PC-9 (cell line): ENCODE measurements at regions not wholly inside any gene's neighbourhood (a gene's known extent, or its start where the extent isn't known, plus 50 kb on each side); places are given as distances from the start of the nearest gene placed in this dataset.

Experiments used
- BruUV-seq: library from RNA; stranded (reverse); fragments of 400-500 nt; replicated peaks from 2 replicates; lab custom pipeline; 2021; lab: Mats Ljungman, UMichigan
- CTCF ChIA-PET: fragments of 300-600 bp; sonication (Branson Sonifier 250); formaldehyde crosslinking; loops from one replicate; lab custom pipeline; 2022; ENCODE audit warnings: antibody characterized with exemption; lab: Charles Lee
- POLR2A ChIA-PET: fragments of 300-600 bp; sonication (Branson Sonifier 250); formaldehyde crosslinking; loops from one replicate; lab custom pipeline; 2022; ENCODE audit warnings: antibody characterized with exemption; ENCODE audit not compliant: unreplicated experiment; lab: Charles Lee
- DNase-seq, 2 experiments: peaks; one replicate each; pipeline versions ENCODE4 v3.0.0 to v3.0.0-alpha.2; 2015 to 2022; ENCODE audit warnings: mixed read lengths in 1 of 2
- H2AFZ ChIP-seq: fragments of 200-600 bp; sonication (generic); 2 replicates; pipeline ENCODE4 v1.8.1; 2017; ENCODE audit warnings: antibody characterized with exemption
- H3F3A ChIP-seq: fragments of 200-600 bp; sonication (generic); 2 replicates; pipeline ENCODE4 v1.8.1; 2017; ENCODE audit warnings: antibody characterized with exemption, mild to moderate bottlenecking, low read depth; ENCODE audit not compliant: insufficient read depth
- H3K27ac ChIP-seq: fragments of 200-600 bp; sonication (generic); 2 replicates; pipeline ENCODE4 v1.6.1; 2016; ENCODE audit warnings: mixed run types
- H3K27me3 ChIP-seq: fragments of 200-600 bp; sonication (generic); 2 replicates; pipeline ENCODE4 v1.6.1; 2016; ENCODE audit warnings: low read depth, mixed run types; ENCODE audit not compliant: insufficient read depth
- H3K36me3 ChIP-seq: fragments of 200-600 bp; sonication (generic); 2 replicates; pipeline ENCODE4 v1.6.1; 2016; ENCODE audit warnings: low read depth, mixed run types
- H3K4me1 ChIP-seq: fragments of 200-600 bp; sonication (generic); replicated peaks from 2 replicates; pipeline ENCODE4 v1.6.1; 2016; ENCODE audit warnings: mixed run types; ENCODE audit not compliant: insufficient read depth
- H3K4me2 ChIP-seq: fragments of 200-600 bp; sonication (generic); 2 replicates; pipeline ENCODE4 v1.6.1; 2017; ENCODE audit warnings: mixed run types
- H3K4me3 ChIP-seq: fragments of 200-600 bp; sonication (generic); 2 replicates; pipeline ENCODE4 v1.6.1; 2016; ENCODE audit warnings: mixed run types
- H3K79me2 ChIP-seq: fragments of 200-600 bp; sonication (generic); 2 replicates; pipeline ENCODE4 v1.6.1; 2017; ENCODE audit warnings: low read depth, mixed run types
- H3K9me2 ChIP-seq: fragments of 200-600 bp; sonication (generic); 2 replicates; pipeline ENCODE4 v1.8.1; 2017; ENCODE audit warnings: mild to moderate bottlenecking; ENCODE audit not compliant: insufficient read depth
- H3K9me3 ChIP-seq: fragments of 200-600 bp; sonication (generic); 2 replicates; pipeline ENCODE4 v1.8.1; 2016; ENCODE audit warnings: low read depth; ENCODE audit not compliant: insufficient read depth
- H4K20me1 ChIP-seq: fragments of 200-600 bp; sonication (generic); 2 replicates; pipeline ENCODE4 v1.8.1; 2017; ENCODE audit not compliant: insufficient read depth
- EZH2 ChIP-seq: fragments of 200-600 bp; sonication (generic); IDR thresholded peaks from 2 replicates; pipeline ENCODE4 v1.8.0; 2017; ENCODE audit warnings: antibody characterized with exemption, low read depth
- intact Hi-C: fragments of 100-400 bp; cut with micrococcal nuclease; formaldehyde crosslinking; loops from one replicate; pipeline ENCODE4 v1.10.0; 2022; ENCODE audit not compliant: unreplicated experiment
- TF ChIP-seq, protein P1 (sequence below): fragments of 200-600 bp; sonication (generic); conservative IDR thresholded peaks from 2 replicates; pipeline ENCODE4 v1.6.1; 2017; ENCODE audit warnings: mixed run types, antibody characterized with exemption, mild to moderate bottlenecking, moderate library complexity

DNA sequence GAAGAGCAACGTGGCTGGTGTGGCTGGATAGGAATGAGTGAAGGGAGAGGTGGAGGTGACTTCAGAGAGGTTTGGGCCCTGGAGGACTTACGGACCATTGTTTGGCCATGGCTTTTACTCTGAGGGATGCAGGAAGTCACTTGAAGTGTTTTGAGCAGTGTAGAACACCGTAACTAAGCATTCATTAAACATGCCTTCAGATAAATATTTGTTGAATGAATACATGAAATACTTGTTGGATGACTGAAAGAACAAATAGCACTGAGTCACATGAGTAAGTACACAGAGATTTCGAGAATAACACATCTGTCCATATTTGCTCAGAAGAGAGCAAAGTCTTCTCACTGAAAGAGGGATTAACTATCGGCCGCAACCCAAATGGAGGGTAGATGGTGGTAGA is 182.7 kb upstream of the SNX19 start:
- H4K20me1 ChIP-seq = no peaks in the 10 kb centered on the region
- CTCF ChIA-PET = no interaction called here
- H3K4me1 ChIP-seq = no peaks in the 10 kb centered on the region

DNA sequence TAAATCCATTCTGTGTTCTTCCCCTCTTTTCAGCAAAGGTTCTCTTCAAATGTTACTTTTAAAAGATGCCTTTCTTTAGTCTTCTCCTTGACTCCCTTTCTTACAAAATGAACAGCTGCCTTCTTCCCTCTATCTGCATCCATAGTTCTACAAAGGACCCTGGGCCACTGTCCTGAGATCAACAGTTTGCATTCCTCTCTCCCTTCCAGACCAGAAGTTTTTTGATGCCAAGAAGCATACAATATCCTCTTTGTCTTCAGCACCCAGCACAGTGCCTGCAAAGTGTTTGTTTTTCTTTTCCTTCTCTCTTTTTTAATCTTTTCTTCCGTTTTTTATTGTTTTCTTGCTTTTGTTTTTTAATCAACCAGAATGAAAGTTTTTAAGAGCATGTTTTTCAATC is 183.5 kb upstream of the SNX19 start:
- no peaks in the 10 kb centered on the region for H3K9me3 ChIP-seq
- H3K79me2 ChIP-seq = no peaks in the 10 kb centered on the region
- peaks cover 70% of the 10 kb centered on the region for H3K27me3 ChIP-seq
- H3K4me1 ChIP-seq = no peaks in the 10 kb centered on the region
- H3K36me3 ChIP-seq = no peaks in the 10 kb centered on the region
- H3K4me3 ChIP-seq = no peak overlapping the region
- no peaks in the 10 kb centered on the region for H3K9me2 ChIP-seq
- H2AFZ ChIP-seq = no peak overlapping the region
- H3F3A ChIP-seq = no peaks in the 10 kb centered on the region
- H3K27ac ChIP-seq = no peak overlapping the region
- ChIA-PET CTCF (no interaction called here), POLR2A (no interaction called here)
- BruUV-seq = no TSS peak
- DNase-seq = no peak
- H4K20me1 ChIP-seq = no peaks in the 10 kb centered on the region
- no peak for TF ChIP-seq EZH2
- TF ChIP-seq, protein P1, sequence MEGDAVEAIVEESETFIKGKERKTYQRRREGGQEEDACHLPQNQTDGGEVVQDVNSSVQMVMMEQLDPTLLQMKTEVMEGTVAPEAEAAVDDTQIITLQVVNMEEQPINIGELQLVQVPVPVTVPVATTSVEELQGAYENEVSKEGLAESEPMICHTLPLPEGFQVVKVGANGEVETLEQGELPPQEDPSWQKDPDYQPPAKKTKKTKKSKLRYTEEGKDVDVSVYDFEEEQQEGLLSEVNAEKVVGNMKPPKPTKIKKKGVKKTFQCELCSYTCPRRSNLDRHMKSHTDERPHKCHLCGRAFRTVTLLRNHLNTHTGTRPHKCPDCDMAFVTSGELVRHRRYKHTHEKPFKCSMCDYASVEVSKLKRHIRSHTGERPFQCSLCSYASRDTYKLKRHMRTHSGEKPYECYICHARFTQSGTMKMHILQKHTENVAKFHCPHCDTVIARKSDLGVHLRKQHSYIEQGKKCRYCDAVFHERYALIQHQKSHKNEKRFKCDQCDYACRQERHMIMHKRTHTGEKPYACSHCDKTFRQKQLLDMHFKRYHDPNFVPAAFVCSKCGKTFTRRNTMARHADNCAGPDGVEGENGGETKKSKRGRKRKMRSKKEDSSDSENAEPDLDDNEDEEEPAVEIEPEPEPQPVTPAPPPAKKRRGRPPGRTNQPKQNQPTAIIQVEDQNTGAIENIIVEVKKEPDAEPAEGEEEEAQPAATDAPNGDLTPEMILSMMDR = no peak
- intact Hi-C loops = no loop called here
- H3K4me2 ChIP-seq = no peak overlapping the region

More for the DNA sequence above, 182.7 kb upstream of the SNX19 start:
- no TSS peak for BruUV-seq
- H3K79me2 ChIP-seq = no peaks in the 10 kb centered on the region
- DNase-seq = peak in 1 of 2 experiments; percentile 55
- POLR2A ChIA-PET = no interaction called here
- no peaks in the 10 kb centered on the region for H3K36me3 ChIP-seq
- no peaks in the 10 kb centered on the region for H3K9me3 ChIP-seq
- intact Hi-C loops = no loop called here
- no peaks in the 10 kb centered on the region for H3K9me2 ChIP-seq
- no peak overlapping the region for H3K27ac ChIP-seq
- H3K4me2 ChIP-seq = no peak overlapping the region
- H3K27me3 ChIP-seq = peaks cover 72% of the 10 kb centered on the region
- no peak overlapping the region for H3K4me3 ChIP-seq
- no peaks in the 10 kb centered on the region for H3F3A ChIP-seq
- TF ChIP-seq, protein P1 = no peak
- no peak for TF ChIP-seq EZH2
- H2AFZ ChIP-seq = no peak overlapping the region

DNA sequence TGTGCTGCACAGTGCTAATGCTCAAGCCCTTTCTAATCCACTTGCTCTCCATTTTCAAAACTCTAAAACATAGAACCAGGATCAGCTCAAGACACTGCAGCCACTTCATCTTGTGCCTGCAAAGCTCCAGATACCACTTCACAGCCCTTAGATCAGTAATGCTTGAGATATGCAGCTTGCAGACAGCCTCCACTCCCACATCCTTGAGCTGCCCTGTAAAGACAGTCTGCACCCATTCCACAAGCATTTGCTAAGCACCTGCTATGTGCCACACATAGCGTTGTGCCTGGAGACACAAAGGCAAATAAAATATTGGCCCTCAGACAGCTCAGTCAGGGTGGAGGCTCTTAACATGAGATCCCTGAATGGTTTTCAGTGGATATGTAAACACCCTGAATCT is 192.5 kb upstream of the SNX19 start:
- POLR2A ChIA-PET = no interaction called here
- H4K20me1 ChIP-seq = no peaks in the 10 kb centered on the region

More for the DNA sequence above, 192.5 kb upstream of the SNX19 start:
- CTCF ChIA-PET = no interaction called here
- DNase-seq = no peak
- H3K79me2 ChIP-seq = no peaks in the 10 kb centered on the region
- no peak overlapping the region for H3K4me3 ChIP-seq
- H3F3A ChIP-seq = no peaks in the 10 kb centered on the region
- intact Hi-C loops = no loop called here
- H3K27ac ChIP-seq = no peak overlapping the region
- H3K4me1 ChIP-seq = no peaks in the 10 kb centered on the region
- H3K4me2 ChIP-seq = no peak overlapping the region
- no peaks in the 10 kb centered on the region for H3K36me3 ChIP-seq
- no peak overlapping the region for H2AFZ ChIP-seq
- no TSS peak for BruUV-seq
- TF ChIP-seq, protein P1 = no peak
- TF ChIP-seq EZH2 = no peak
- H3K27me3 ChIP-seq = peaks cover 31% of the 10 kb centered on the region
- no peaks in the 10 kb centered on the region for H3K9me2 ChIP-seq
- no peaks in the 10 kb centered on the region for H3K9me3 ChIP-seq
